Medulla oblongata (tissue), 1 donor: ENCODE measurements at regions not wholly inside any gene's neighbourhood (a gene's known extent, or its start where the extent isn't known, plus 50 kb on each side); places are given as distances from the start of the nearest gene placed in this dataset.

ENCODE experiments used
- DNase-seq: peaks from one replicate; pipeline ENCODE4 v3.0.0-alpha.2; 2015; ENCODE audit errors: extremely low spot score

GRCh38 chr2:133941666-133942065 is 312.2 kb upstream of the MGAT5 start:
- DNase-seq: no peak

GRCh38 chr2:133942398-133942797 is 311.5 kb upstream of the MGAT5 start:
- no peak for DNase-seq

- DNase-seq: no peak
These were observed 310.8 kb upstream of the MGAT5 start for GRCh38 chr2:133943108-133943507.

GRCh38 chr2:133945089-133945488 is 308.8 kb upstream of the MGAT5 start:
- no peak for DNase-seq

- DNase-seq: no peak
These were observed 306.8 kb upstream of the MGAT5 start for GRCh38 chr2:133947057-133947456.

GRCh38 chr2:133948610-133949290 is 305.1 kb upstream of the MGAT5 start:
- no peak for DNase-seq

GRCh38 chr2:133949595-133949994 is 304.3 kb upstream of the MGAT5 start:
- DNase-seq: no peak

GRCh38 chr2:133951209-133951608 is 302.7 kb upstream of the MGAT5 start:
- DNase-seq: no peak

GRCh38 chr2:133952420-133952819 is 301.5 kb upstream of the MGAT5 start:
- DNase-seq: no peak

GRCh38 chr2:133952896-133953295 is 301.0 kb upstream of the MGAT5 start:
- no peak for DNase-seq

- DNase-seq: peak; percentile 31
These were observed 300.3 kb upstream of the MGAT5 start for GRCh38 chr2:133953524-133953923.

GRCh38 chr2:133954636-133955035 is 299.2 kb upstream of the MGAT5 start:
- no peak for DNase-seq

GRCh38 chr2:133955169-133955568 is 298.7 kb upstream of the MGAT5 start:
- no peak for DNase-seq

GRCh38 chr2:133956434-133956935 is 297.4 kb upstream of the MGAT5 start:
- no peak for DNase-seq

GRCh38 chr2:133957724-133958480 is 296.0 kb upstream of the MGAT5 start:
- DNase-seq: no peak

- DNase-seq: no peak
These were observed 294.8 kb upstream of the MGAT5 start for GRCh38 chr2:133959066-133959465.

- DNase-seq: no peak
These were observed 287.1 kb upstream of the MGAT5 start for GRCh38 chr2:133966720-133967304.

- DNase-seq: no peak
These were observed 286.5 kb upstream of the MGAT5 start for GRCh38 chr2:133967326-133967725.

- DNase-seq: peak; percentile 59
These were observed 285.4 kb upstream of the MGAT5 start for GRCh38 chr2:133968446-133968845.

GRCh38 chr2:133970641-133971040 is 283.2 kb upstream of the MGAT5 start:
- DNase-seq: no peak

- no peak for DNase-seq
These were observed 281.6 kb upstream of the MGAT5 start for GRCh38 chr2:133972297-133972696.

GRCh38 chr2:133972786-133973185 is 281.1 kb upstream of the MGAT5 start:
- peak; percentile 60 for DNase-seq

- DNase-seq: no peak
These were observed 279.5 kb upstream of the MGAT5 start for GRCh38 chr2:133974353-133974752.
